K562 (cell line): ENCODE measurements at regions not wholly inside any gene's neighbourhood (a gene's known extent, or its start where the extent isn't known, plus 50 kb on each side); places are given as distances from the start of the nearest gene placed in this dataset.

Source experiments
- ATAC-seq: fragments of 200-7000 bp; cut with Tn5 transposase; 3 replicates; pipeline ENCODE4 v1.9.1; 2020; ENCODE audit warnings: moderate library complexity
- BruUV-seq: library from RNA; stranded (reverse); fragments of 400-500 nt; replicated peaks from 2 replicates; lab custom pipeline; 2021; lab: Mats Ljungman, UMichigan
- CTCF ChIA-PET: fragments of 300-600 bp; formaldehyde crosslinking; extraction: SDS; loops from one replicate; lab custom pipeline; 2021; ENCODE audit warnings: low intra/inter-chr PET ratio; lab: Yijun Ruan, JAX
- POLR2A ChIA-PET: fragments of 300-600, 350-650 bp; sonication (Branson Sonifier 250); formaldehyde crosslinking; extraction: SDS; loops from one replicate; lab custom pipeline; 2021; ENCODE audit warnings: antibody characterized with exemption, inconsistent platforms; lab: Yijun Ruan, JAX
- DNase-seq, 4 experiments: peaks; one replicate each; pipeline versions ENCODE4 v3.0.0 to v3.0.0-alpha.2; 2011 to 2018; ENCODE audit warnings: low spot score in 3 of 4, mixed read lengths in 3 of 4; ENCODE audit errors: extremely low read depth in 1 of 4
- FAIRE-seq: peaks from 2 replicates; lab custom pipeline; 2011; peaks lifted over from hg19 to GRCh38; lab: Jason Lieb, UNC
- H2AFZ ChIP-seq: 2 replicates; pipeline ENCODE4 v1.6.0; 2011; ENCODE audit warnings: low read depth, low read length, control low read depth, inconsistent platforms
- H3K27ac ChIP-seq: fragments of 200-600 bp; 3 replicates; pipeline ENCODE4 v1.8.0; 2011; ENCODE audit warnings: low read depth, mild to moderate bottlenecking, control low read depth, inconsistent platforms, low read length, moderate library complexity, mixed read lengths; ENCODE audit errors: extremely low read depth
- H3K27me3 ChIP-seq, 2 experiments: fragments of 300-600 bp in 1 of 2; 2 replicates in 1 of 2; 3 replicates in 1 of 2; pipeline versions ENCODE4 v1.6.0 to v1.8.0; 2011; ENCODE audit warnings: inconsistent platforms in 2 of 2, low read length in 2 of 2, mild to moderate bottlenecking in 1 of 2, mixed read lengths in 1 of 2, moderate library complexity in 1 of 2; ENCODE audit not compliant: control insufficient read depth in 2 of 2, insufficient read depth in 2 of 2
- H3K36me3 ChIP-seq: fragments of 300-600 bp; 3 replicates; pipeline ENCODE4 v1.8.0; 2011; ENCODE audit warnings: mild to moderate bottlenecking, low read length, inconsistent platforms; ENCODE audit not compliant: control insufficient read depth, insufficient read depth
- H3K4me1 ChIP-seq, 2 experiments: fragments of 200-600 bp in 1 of 2; replicated peaks in 1 of 2; 2 replicates in 1 of 2; 3 replicates in 1 of 2; pipeline versions ENCODE4 v1.5.1 to v1.8.0; 2011; ENCODE audit warnings: inconsistent platforms in 2 of 2, low read length in 2 of 2, mild to moderate bottlenecking in 1 of 2, mixed read lengths in 1 of 2, moderate library complexity in 1 of 2; ENCODE audit not compliant: control insufficient read depth in 2 of 2, insufficient read depth in 2 of 2
- H3K4me2 ChIP-seq: 2 replicates; pipeline ENCODE4 v1.6.1; 2011; ENCODE audit warnings: low read length, control low read depth, inconsistent platforms, mixed read lengths; ENCODE audit not compliant: insufficient read depth
- H3K4me3 ChIP-seq: fragments of 200-600 bp; sonication (generic), shearing (Covaris generic); 2 replicates; pipeline ENCODE4 v1.5.1; 2016; ENCODE audit warnings: control low read depth, inconsistent platforms
- H3K79me2 ChIP-seq: fragments of 200-600 bp; 3 replicates; pipeline ENCODE4 v1.8.0; 2011; ENCODE audit warnings: low read length, inconsistent platforms; ENCODE audit not compliant: control insufficient read depth, insufficient read depth
- H3K9ac ChIP-seq, 2 experiments: 2 replicates each; pipeline versions ENCODE4 v1.6.0 to v1.6.1; 2011; ENCODE audit warnings: low read depth in 2 of 2, low read length in 2 of 2, control low read depth in 1 of 2, inconsistent platforms in 1 of 2, mild to moderate bottlenecking in 1 of 2, mixed read lengths in 1 of 2; ENCODE audit not compliant: insufficient read depth in 1 of 2
- H3K9me1 ChIP-seq: one replicate; pipeline ENCODE4 v1.6.0; 2011; ENCODE audit warnings: inconsistent platforms, mild to moderate bottlenecking, low read length, moderate library complexity; ENCODE audit not compliant: control insufficient read depth, insufficient read depth
- H3K9me3 ChIP-seq: replicated peaks from 2 replicates; pipeline ENCODE4 v1.5.1; 2011; ENCODE audit warnings: low read depth, low read length, inconsistent platforms; ENCODE audit not compliant: control insufficient read depth, insufficient read depth
- H4K20me1 ChIP-seq: replicated peaks from 2 replicates; pipeline ENCODE4 v1.6.1; 2011; ENCODE audit warnings: low read length, inconsistent platforms, mixed read lengths; ENCODE audit not compliant: control insufficient read depth, insufficient read depth
- ARID2 ChIP-seq: fragments of 450-650 bp; IDR thresholded peaks from 2 replicates; pipeline ENCODE4 v1.6.1; 2017; ENCODE audit warnings: antibody characterized with exemption, mild to moderate bottlenecking
- CAMTA2 ChIP-seq: fragments of 250-450 bp; sonication (Bioruptor Pico); conservative IDR thresholded peaks from 2 replicates; pipeline ENCODE4 v1.5.1; 2022
- HMG20B ChIP-seq: fragments of 250-450 bp; sonication (Bioruptor Pico); IDR thresholded peaks from 2 replicates; pipeline ENCODE4 v1.5.0; 2021; ENCODE audit warnings: mild to moderate bottlenecking
- KHSRP ChIP-seq: fragments of 450-650 bp; IDR thresholded peaks from 2 replicates; pipeline ENCODE4 v1.6.1; 2017
- KLF1 ChIP-seq: fragments of 450-650 bp; IDR thresholded peaks from 2 replicates; pipeline ENCODE4 v1.6.1; 2016; ENCODE audit warnings: missing genetic modification characterization, missing compliant biosample characterization
- MEIS2 ChIP-seq: fragments of 450-650 bp; IDR thresholded peaks from 2 replicates; pipeline ENCODE4 v1.6.1; 2014; ENCODE audit warnings: mild to moderate bottlenecking; ENCODE audit not compliant: partially characterized antibody
- SMARCC2 ChIP-seq: fragments of 450-650 bp; IDR thresholded peaks from 2 replicates; pipeline ENCODE4 v1.6.1; 2017; ENCODE audit warnings: antibody characterized with exemption, moderate library complexity, mild to moderate bottlenecking, low read depth
- TARDBP ChIP-seq: fragments of 450-650 bp; IDR thresholded peaks from 2 replicates; pipeline ENCODE4 v1.6.1; 2016
- USF1 ChIP-seq: sonication (generic); formaldehyde crosslinking; IDR thresholded peaks from 2 replicates; pipeline ENCODE4 v1.9.0; 2022; ENCODE audit warnings: mild to moderate bottlenecking, missing genetic modification reagents
- ZBTB40 ChIP-seq, 2 experiments: fragments of 450-650 bp in 1 of 2; sonication (generic) in 1 of 2; formaldehyde crosslinking in 1 of 2; IDR thresholded peaks; 2 replicates each; pipeline versions ENCODE4 v1.7.1 to v1.9.0; 2016 to 2022; ENCODE audit warnings: inconsistent platforms in 1 of 2, mild to moderate bottlenecking in 1 of 2, missing genetic modification reagents in 1 of 2
- ZNF695 ChIP-seq: fragments of 450-650 bp; formaldehyde crosslinking; IDR thresholded peaks from 2 replicates; pipeline ENCODE4 v1.4.0; 2020; ENCODE audit warnings: mild to moderate bottlenecking, moderate library complexity
- ZSCAN29 ChIP-seq: fragments of 450-650 bp; IDR thresholded peaks from 2 replicates; pipeline ENCODE4 v1.6.1; 2017
- ZZZ3 ChIP-seq: fragments of 450-650 bp; IDR thresholded peaks from 2 replicates; pipeline ENCODE4 v1.6.1; 2016; ENCODE audit warnings: antibody characterized with exemption, mild to moderate bottlenecking, moderate library complexity
- WGBS: fragments of 100-300 bp; shearing (Covaris generic); methylation state at CpG from one replicate; pipeline ENCODE4 v1.1.6; 2016; ENCODE audit warnings: low coverage, mixed read lengths; ENCODE audit not compliant: insufficient coverage; ENCODE audit errors: missing lambda C conversion rate; 5-methylcytosine and 5-hydroxymethylcytosine counted together
- in situ Hi-C: fragments of 300-500 bp; cut with MboI; formaldehyde crosslinking; loops from 4 replicates; pipeline ENCODE4 v1.15.0; 2018; ENCODE audit warnings: inconsistent platforms, mixed read lengths
- intact Hi-C: fragments of 100-400 bp; cut with micrococcal nuclease; formaldehyde crosslinking; loops from 2 replicates; pipeline ENCODE4 v1.14.2; 2022

GRCh38 chr4:115430024-115430423, 316.6 kb upstream of the NDST4 start:
- DNase-seq (no peak), ATAC-seq (no peak), FAIRE-seq (no peak)
- no peaks in the 10 kb centered on the region for H3K79me2 ChIP-seq
- BruUV-seq, result no TSS peak
- 0% methylated on average over 3 of the region's 3 CpGs for WGBS
- no peaks in the 10 kb centered on the region for H3K9me3 ChIP-seq
- no peak overlapping the region for H3K4me2 ChIP-seq
- intact Hi-C loops, result no loop called here
- no peaks in the 10 kb centered on the region for H3K27me3 ChIP-seq
- H4K20me1 ChIP-seq, result no peaks in the 10 kb centered on the region
- CTCF ChIA-PET, result no interaction called here
- H3K36me3 ChIP-seq, result no peaks in the 10 kb centered on the region
- in situ Hi-C loops, result no loop called here
- no peak overlapping the region for H3K27ac ChIP-seq
- no peak overlapping the region for H2AFZ ChIP-seq
- no peaks in the 10 kb centered on the region for H3K9me1 ChIP-seq
- H3K4me3 ChIP-seq, result no peak overlapping the region
- H3K9ac ChIP-seq, result no peak overlapping the region
- H3K4me1 ChIP-seq, result no peaks in the 10 kb centered on the region
- POLR2A ChIA-PET, result no interaction called here
- no peak for TF ChIP-seq USF1
- TF ChIP-seq TARDBP, result no peak
- no peak for TF ChIP-seq CAMTA2
- TF ChIP-seq ARID2, result no peak
- TF ChIP-seq KLF1 (tag), result no peak
- no peak for TF ChIP-seq ZSCAN29
- TF ChIP-seq ZBTB40 (IDR thresholded peaks at IDR 0.05), result no peak
- TF ChIP-seq ZBTB40 (CRISPR knock-in tag; IDR thresholded peaks at IDR 0.05), result no peak
- no peak for TF ChIP-seq MEIS2
- no peak for TF ChIP-seq ZNF695
- no peak for TF ChIP-seq SMARCC2
- no peak for TF ChIP-seq ZZZ3
- TF ChIP-seq HMG20B (CRISPR knock-in tag), result no peak
- no peak for TF ChIP-seq KHSRP
